Neural progenitor cell (in vitro differentiated cells): ENCODE measurements at regions not wholly inside any gene's neighbourhood (a gene's known extent, or its start where the extent isn't known, plus 50 kb on each side); places are given as distances from the start of the nearest gene placed in this dataset.

Source experiments
- CTCF ChIP-seq: fragments of 200-600 bp; sonication (generic); IDR thresholded peaks from 2 replicates; pipeline ENCODE4 v1.5.1; 2017; ENCODE audit warnings: antibody characterized with exemption, mild to moderate bottlenecking
- EZH2 ChIP-seq: fragments of 200-600 bp; sonication (generic); IDR thresholded peaks from 2 replicates; pipeline ENCODE4 v1.6.1; 2017; ENCODE audit warnings: antibody characterized with exemption, mild to moderate bottlenecking, moderate library complexity
- EZH2phosphoT487 ChIP-seq: fragments of 200-600 bp; sonication (generic); IDR thresholded peaks from 2 replicates; pipeline ENCODE4 v1.6.1; 2017; ENCODE audit warnings: antibody characterized with exemption

GRCh38 chr1:216921866-216922265 is 198.6 kb upstream of the ESRRG start:
- TF ChIP-seq EZH2, result no peak
- no peak for TF ChIP-seq CTCF
- TF ChIP-seq EZH2phosphoT487, result no peak
